AG09319 (cell line): ENCODE measurements at regions not wholly inside any gene's neighbourhood (a gene's known extent, or its start where the extent isn't known, plus 50 kb on each side); places are given as distances from the start of the nearest gene placed in this dataset.

ENCODE experiments used
- DNase-seq: peaks from one replicate; pipeline ENCODE4 v3.0.0-alpha.2; 2010; ENCODE audit warnings: low read depth; ENCODE audit errors: extremely low read depth
- TF ChIP-seq, protein P1 (sequence below): IDR thresholded peaks from 2 replicates; pipeline ENCODE4 v1.5.1; 2011; ENCODE audit warnings: low read depth, mild to moderate bottlenecking, inconsistent platforms, low read length, moderate library complexity

DNA sequence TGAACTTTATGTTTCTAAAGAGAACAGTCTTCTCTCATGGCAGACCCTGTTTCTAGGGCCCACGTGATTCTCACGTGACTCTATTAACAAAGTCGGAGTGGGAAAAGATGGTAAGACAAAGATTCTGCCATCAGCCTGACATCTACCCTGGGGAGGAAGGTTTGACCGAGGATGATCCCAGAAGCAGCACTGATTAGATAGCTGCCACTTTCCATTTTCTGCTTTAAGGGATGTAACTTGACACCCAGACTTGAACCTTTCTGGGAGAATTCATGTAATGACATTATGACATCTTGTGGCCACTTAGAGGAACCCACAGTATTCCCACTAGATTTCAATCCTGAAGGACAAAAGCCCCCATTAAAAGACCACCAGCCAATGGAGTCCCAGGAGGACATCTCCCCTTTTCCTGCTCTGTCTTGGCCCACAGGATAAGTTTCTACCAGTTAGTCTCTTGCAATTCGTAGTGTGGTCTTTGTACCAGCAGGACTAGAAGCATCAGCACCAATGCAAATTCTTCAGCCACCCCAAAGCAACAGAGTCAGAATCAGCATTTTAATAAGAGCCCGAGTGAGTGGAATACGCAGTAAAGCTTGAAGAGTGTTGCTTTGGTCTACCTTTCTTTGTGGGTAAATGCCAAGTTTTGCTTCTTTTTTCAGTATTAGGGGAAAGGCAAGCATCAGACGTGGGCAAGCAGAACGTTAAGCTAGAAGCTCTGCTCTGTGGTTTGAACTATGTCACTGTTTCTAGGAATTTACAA is 480.5 kb upstream of the PROK2 start:
- TF ChIP-seq, protein P1, sequence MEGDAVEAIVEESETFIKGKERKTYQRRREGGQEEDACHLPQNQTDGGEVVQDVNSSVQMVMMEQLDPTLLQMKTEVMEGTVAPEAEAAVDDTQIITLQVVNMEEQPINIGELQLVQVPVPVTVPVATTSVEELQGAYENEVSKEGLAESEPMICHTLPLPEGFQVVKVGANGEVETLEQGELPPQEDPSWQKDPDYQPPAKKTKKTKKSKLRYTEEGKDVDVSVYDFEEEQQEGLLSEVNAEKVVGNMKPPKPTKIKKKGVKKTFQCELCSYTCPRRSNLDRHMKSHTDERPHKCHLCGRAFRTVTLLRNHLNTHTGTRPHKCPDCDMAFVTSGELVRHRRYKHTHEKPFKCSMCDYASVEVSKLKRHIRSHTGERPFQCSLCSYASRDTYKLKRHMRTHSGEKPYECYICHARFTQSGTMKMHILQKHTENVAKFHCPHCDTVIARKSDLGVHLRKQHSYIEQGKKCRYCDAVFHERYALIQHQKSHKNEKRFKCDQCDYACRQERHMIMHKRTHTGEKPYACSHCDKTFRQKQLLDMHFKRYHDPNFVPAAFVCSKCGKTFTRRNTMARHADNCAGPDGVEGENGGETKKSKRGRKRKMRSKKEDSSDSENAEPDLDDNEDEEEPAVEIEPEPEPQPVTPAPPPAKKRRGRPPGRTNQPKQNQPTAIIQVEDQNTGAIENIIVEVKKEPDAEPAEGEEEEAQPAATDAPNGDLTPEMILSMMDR, result peak; percentile 20
- DNase-seq, result no peak

GRCh38 chr3:72263223-72263990 is 478.5 kb upstream of the PROK2 start:
- no peak for DNase-seq
- TF ChIP-seq, protein P1, result no peak

- TF ChIP-seq, protein P1, result no peak
Measured at GRCh38 chr3:72262736-72263135, 477.8 kb upstream of the PROK2 start.

DNA sequence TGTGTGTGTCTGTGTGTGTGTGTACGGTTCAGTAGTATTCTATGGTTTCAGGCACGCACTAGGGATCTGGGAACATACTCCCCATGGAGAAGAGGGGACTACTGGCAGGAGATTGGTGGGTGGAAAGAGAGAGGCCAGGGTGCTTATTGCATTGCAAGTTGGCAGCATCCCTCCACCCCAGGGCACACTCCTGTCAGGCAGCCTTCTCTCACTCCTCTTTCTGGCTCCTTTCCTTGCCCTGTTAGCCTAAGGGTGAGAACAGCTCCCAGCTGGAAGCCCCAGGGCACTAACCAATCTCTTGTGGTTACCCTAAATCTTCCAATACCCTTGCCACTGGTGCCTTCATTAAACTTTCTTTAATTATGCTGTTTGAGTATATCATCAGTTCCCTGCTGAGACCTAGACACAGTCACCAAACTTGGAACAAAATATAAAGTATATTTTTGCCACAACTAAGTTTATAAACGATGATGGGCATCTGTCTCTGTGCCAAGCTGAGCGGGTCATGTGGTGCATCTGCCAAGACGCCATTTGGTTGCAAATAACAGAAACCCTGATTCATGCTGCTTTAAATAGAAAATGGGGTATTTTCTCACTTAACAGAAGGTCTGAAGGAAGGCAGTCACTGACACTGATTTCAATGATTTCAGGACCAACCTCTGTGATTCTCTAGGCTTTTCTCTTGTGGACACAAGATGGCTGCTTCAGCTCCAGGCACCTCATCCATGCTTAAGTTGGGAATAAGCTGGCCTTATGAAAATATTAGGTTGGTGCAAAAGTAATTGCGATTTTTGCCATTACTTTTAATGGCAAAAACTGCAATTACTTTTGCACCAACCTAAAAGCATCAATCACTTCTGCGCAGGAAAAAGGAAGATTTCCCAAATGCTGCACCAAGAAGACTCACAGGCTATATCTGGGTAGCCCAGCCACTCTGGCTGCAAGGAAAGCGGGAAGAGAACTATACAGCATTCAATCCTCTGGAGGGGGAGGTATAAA is 476.9 kb upstream of the PROK2 start:
- DNase-seq, result no peak
- TF ChIP-seq, protein P1, result no peak

More at GRCh38 chr3:72262736-72263135, 477.8 kb upstream of the PROK2 start:
- DNase-seq, result no peak

DNA sequence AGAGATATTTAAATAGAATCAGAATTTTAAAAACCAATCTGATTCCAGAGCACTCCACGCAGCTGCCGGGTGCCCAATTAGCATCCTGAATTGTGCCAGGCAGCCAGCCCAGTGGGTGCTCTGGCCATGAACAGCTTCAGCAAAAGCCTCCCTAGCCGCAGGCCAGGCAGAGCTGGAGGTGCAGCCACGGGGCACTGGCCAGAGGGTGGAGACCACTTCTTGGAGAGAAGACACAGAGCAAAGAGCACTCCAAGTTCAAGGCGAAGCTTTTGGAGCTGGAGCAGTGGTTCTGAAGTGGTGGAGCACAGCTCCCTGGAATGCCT is 475.6 kb upstream of the PROK2 start:
- TF ChIP-seq, protein P1, result no peak
- no peak for DNase-seq

- DNase-seq, result no peak
- TF ChIP-seq, protein P1, result no peak
Measured at GRCh38 chr3:72259755-72260587, 475.0 kb upstream of the PROK2 start.
